Hepatocyte (in vitro differentiated cells): ENCODE measurements at regions not wholly inside any gene's neighbourhood (a gene's known extent, or its start where the extent isn't known, plus 50 kb on each side); places are given as distances from the start of the nearest gene placed in this dataset.

ENCODE experiments used
- DNase-seq: peaks from one replicate; pipeline ENCODE4 v3.0.0-alpha.2; 2016; ENCODE audit warnings: low spot score
- H2AFZ ChIP-seq: fragments of 200-600 bp; sonication (generic); 2 replicates; pipeline ENCODE4 v1.6.0; 2016; ENCODE audit warnings: antibody characterized with exemption, mild to moderate bottlenecking
- H3K27ac ChIP-seq: fragments of 200-600 bp; sonication (generic); 2 replicates; pipeline ENCODE4 v1.5.1; 2016; ENCODE audit warnings: mild to moderate bottlenecking
- H3K27me3 ChIP-seq: fragments of 200-600 bp; sonication (generic); 2 replicates; pipeline ENCODE4 v1.6.1; 2016
- H3K36me3 ChIP-seq: fragments of 200-600 bp; sonication (generic); replicated peaks from 2 replicates; pipeline ENCODE4 v1.5.1; 2016; ENCODE audit warnings: low read depth; ENCODE audit not compliant: insufficient read depth
- H3K4me1 ChIP-seq: fragments of 200-600 bp; sonication (generic); 2 replicates; pipeline ENCODE4 v1.5.1; 2016; ENCODE audit warnings: mild to moderate bottlenecking, moderate library complexity; ENCODE audit not compliant: insufficient read depth
- H3K4me2 ChIP-seq: fragments of 200-600 bp; sonication (generic); 2 replicates; pipeline ENCODE4 v1.6.0; 2016
- H3K4me3 ChIP-seq: fragments of 200-600 bp; sonication (generic); 2 replicates; pipeline ENCODE4 v1.5.1; 2016; ENCODE audit warnings: mild to moderate bottlenecking
- H3K79me2 ChIP-seq: fragments of 200-600 bp; sonication (generic); 2 replicates; pipeline ENCODE4 v1.6.0; 2017; ENCODE audit warnings: mild to moderate bottlenecking
- H3K9me2 ChIP-seq: fragments of 200-600 bp; sonication (generic); replicated peaks from 2 replicates; pipeline ENCODE4 v1.6.0; 2017; ENCODE audit warnings: mild to moderate bottlenecking; ENCODE audit not compliant: insufficient read depth
- H3K9me3 ChIP-seq: fragments of 200-600 bp; sonication (generic); 2 replicates; pipeline ENCODE4 v1.5.1; 2016; ENCODE audit warnings: low read depth, mild to moderate bottlenecking
- H4K20me1 ChIP-seq: fragments of 200-600 bp; sonication (generic); 2 replicates; pipeline ENCODE4 v1.6.0; 2016; ENCODE audit warnings: mild to moderate bottlenecking; ENCODE audit not compliant: insufficient read depth, poor library complexity, severe bottlenecking
- EZH2 ChIP-seq: fragments of 200-600 bp; sonication (generic); IDR thresholded peaks from 2 replicates; pipeline ENCODE4 v1.6.1; 2016; ENCODE audit warnings: antibody characterized with exemption, mild to moderate bottlenecking, borderline replicate concordance
- EZH2phosphoT487 ChIP-seq: fragments of 200-600 bp; sonication (generic); IDR thresholded peaks from one replicate; pipeline ENCODE4 v1.6.1; 2018; ENCODE audit warnings: antibody characterized with exemption, mild to moderate bottlenecking, low read depth, moderate library complexity; ENCODE audit not compliant: unreplicated experiment, severe bottlenecking
- WGBS: methylation state at CpG from one replicate; pipeline ENCODE4 v1.1.6; 2016; ENCODE audit warnings: low lambda C conversion rate; ENCODE audit errors: missing lambda C conversion rate; 5-methylcytosine and 5-hydroxymethylcytosine counted together
- TF ChIP-seq, protein P1 (sequence below): fragments of 200-600 bp; sonication (generic); IDR thresholded peaks from 2 replicates; pipeline ENCODE4 v1.5.1; 2016; ENCODE audit warnings: antibody characterized with exemption, mild to moderate bottlenecking; ENCODE audit not compliant: poor library complexity

DNA sequence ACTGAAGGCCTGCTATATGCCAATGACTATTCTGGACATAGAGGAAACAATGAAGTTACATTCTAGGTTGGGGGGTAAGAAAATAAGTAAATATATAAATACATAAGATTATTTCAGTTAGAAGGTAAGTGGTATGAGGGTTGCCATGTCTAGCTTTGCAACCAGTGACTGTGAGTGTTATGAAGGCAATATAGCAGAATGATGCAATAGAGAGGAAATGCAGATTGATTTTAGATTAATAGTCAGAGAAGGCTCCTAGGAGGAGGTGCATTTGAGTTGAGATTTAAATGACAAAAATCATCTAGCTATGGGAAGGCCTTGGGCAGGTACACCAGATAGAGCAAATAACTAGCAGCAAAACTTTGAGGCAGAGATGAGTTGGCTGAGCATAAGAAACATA, 243.2 kb downstream of the FBXO8 start:
- Histone ChIP-seq H3K4me2 (no peak overlapping the region), H3K36me3 (no peaks in the 10 kb centered on the region), H2AFZ (no peak overlapping the region), H3K4me1 (peaks cover 5% of the 10 kb centered on the region), H3K79me2 (no peaks in the 10 kb centered on the region), H3K9me2 (no peaks in the 10 kb centered on the region), H3K4me3 (no peak overlapping the region), H4K20me1 (no peaks in the 10 kb centered on the region), H3K27ac (no peak overlapping the region), H3K27me3 (no peaks in the 10 kb centered on the region), H3K9me3 (no peaks in the 10 kb centered on the region)
- TF ChIP-seq, protein P1, sequence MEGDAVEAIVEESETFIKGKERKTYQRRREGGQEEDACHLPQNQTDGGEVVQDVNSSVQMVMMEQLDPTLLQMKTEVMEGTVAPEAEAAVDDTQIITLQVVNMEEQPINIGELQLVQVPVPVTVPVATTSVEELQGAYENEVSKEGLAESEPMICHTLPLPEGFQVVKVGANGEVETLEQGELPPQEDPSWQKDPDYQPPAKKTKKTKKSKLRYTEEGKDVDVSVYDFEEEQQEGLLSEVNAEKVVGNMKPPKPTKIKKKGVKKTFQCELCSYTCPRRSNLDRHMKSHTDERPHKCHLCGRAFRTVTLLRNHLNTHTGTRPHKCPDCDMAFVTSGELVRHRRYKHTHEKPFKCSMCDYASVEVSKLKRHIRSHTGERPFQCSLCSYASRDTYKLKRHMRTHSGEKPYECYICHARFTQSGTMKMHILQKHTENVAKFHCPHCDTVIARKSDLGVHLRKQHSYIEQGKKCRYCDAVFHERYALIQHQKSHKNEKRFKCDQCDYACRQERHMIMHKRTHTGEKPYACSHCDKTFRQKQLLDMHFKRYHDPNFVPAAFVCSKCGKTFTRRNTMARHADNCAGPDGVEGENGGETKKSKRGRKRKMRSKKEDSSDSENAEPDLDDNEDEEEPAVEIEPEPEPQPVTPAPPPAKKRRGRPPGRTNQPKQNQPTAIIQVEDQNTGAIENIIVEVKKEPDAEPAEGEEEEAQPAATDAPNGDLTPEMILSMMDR: no peak
- no peak for TF ChIP-seq EZH2phosphoT487
- no peak for TF ChIP-seq EZH2
- DNase-seq: no peak

DNA sequence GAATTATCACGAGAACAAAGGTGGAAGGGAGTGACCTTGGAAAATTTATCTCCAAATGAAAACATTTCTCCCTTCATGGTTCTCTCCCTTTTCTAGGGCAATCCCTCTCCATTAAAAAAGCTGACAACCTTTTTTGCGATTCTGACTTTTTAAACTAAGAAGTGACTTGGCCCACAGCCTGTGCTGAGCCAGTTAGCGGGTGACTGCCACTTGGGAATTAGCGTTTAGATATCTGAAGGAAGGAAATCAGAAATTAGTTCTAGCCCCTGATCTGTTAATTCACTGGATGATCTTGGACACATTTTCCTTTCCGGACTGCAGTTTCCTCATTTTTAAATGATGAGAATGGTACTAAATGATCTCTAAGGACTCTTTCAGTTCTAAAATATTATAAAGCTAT, 245.0 kb downstream of the FBXO8 start:
- TF ChIP-seq, protein P1: no peak
- TF ChIP-seq EZH2 (no peak), EZH2phosphoT487 (no peak)
- H3K79me2 ChIP-seq: no peaks in the 10 kb centered on the region
- H3K4me2 ChIP-seq: no peak overlapping the region
- no peaks in the 10 kb centered on the region for H4K20me1 ChIP-seq
- DNase-seq: no peak
- no peaks in the 10 kb centered on the region for H3K27me3 ChIP-seq
- no peaks in the 10 kb centered on the region for H3K9me3 ChIP-seq
- WGBS: 95% methylated on average over 5 of the region's 5 CpGs
- no peak overlapping the region for H3K27ac ChIP-seq
- H2AFZ ChIP-seq: no peak overlapping the region
- no peaks in the 10 kb centered on the region for H3K36me3 ChIP-seq
- peaks cover 5% of the 10 kb centered on the region for H3K4me1 ChIP-seq
- no peak overlapping the region for H3K4me3 ChIP-seq
- H3K9me2 ChIP-seq: no peaks in the 10 kb centered on the region

DNA sequence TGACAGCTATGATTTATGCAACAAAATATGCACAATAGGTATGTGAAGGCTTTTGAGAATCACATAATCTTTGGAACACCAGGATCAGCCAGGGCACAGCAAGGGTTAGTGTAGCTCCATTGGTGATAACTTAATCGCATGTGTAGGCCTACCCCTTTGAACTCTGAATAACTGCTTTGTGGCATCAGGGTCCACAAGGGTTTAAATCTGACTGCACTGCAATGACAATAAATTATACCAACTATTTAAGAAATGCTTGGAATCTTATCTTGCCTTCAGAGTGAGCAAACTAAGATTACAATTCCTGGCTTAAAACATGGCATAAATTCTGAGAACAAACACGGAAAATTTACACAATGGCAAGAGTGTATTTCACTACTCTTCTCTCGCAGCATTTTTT, 245.8 kb downstream of the FBXO8 start:
- H3K9me3 ChIP-seq: no peaks in the 10 kb centered on the region
- H3K36me3 ChIP-seq: no peaks in the 10 kb centered on the region
- WGBS: 38% methylated on average over 3 of the region's 3 CpGs
- H3K4me1 ChIP-seq: peaks cover 5% of the 10 kb centered on the region
- H3K4me2 ChIP-seq: peak overlapping the region; percentile 8
- no peaks in the 10 kb centered on the region for H4K20me1 ChIP-seq
- TF ChIP-seq, protein P1: no peak
- no peak for TF ChIP-seq EZH2phosphoT487
- no peak for TF ChIP-seq EZH2
- no peaks in the 10 kb centered on the region for H3K79me2 ChIP-seq
- H3K9me2 ChIP-seq: no peaks in the 10 kb centered on the region
- DNase-seq: no peak
- H3K4me3 ChIP-seq: no peak overlapping the region
- H3K27me3 ChIP-seq: no peaks in the 10 kb centered on the region
- H2AFZ ChIP-seq: no peak overlapping the region
- H3K27ac ChIP-seq: peak overlapping the region; percentile 5

DNA sequence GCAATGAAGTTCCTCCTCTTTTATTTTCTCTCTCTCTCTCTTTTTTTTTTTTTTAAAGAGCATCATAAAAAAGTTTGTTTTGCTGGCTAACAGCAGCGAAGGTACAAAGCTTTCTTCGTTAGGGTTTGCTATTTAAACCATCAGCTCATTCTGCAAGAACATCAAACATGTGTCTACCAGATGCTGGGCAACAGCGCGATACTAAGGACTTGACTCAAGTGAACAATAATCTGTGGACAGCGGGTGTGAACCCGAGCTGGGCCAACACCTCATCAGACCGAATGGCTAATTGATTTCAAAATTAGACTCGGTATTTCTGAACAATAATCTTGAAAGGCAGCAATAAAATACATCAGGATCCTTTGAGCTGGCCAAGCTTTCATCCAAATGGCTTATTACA, 246.4 kb downstream of the FBXO8 start:
- Histone ChIP-seq H3K4me3 (no peak overlapping the region), H3K9me3 (no peaks in the 10 kb centered on the region), H3K36me3 (no peaks in the 10 kb centered on the region), H3K27ac (peak overlapping the region; percentile 5), H3K4me1 (peaks cover 5% of the 10 kb centered on the region), H3K27me3 (no peaks in the 10 kb centered on the region), H3K9me2 (no peaks in the 10 kb centered on the region), H3K79me2 (no peaks in the 10 kb centered on the region), H3K4me2 (peak overlapping the region; percentile 8), H4K20me1 (no peaks in the 10 kb centered on the region), H2AFZ (no peak overlapping the region)
- TF ChIP-seq EZH2: no peak
- no peak for TF ChIP-seq EZH2phosphoT487
- TF ChIP-seq, protein P1: no peak
- 69% methylated on average over 8 of the region's 8 CpGs for WGBS
- no peak for DNase-seq
